ENCODE measurements at regions not wholly inside any gene's neighbourhood (a gene's known extent, or its start where the extent isn't known, plus 50 kb on each side); places are given as distances from the start of the nearest gene placed in this dataset.

GRCh38 chr3:124491875-124492274 is 238.4 kb upstream of the UMPS start:
- 67% methylated on average over 2 of the region's 3 CpGs for WGBS (ENCODE audit: insufficient coverage, low coverage, low lambda C conversion rate, missing lambda C conversion rate)
- no peak overlapping the region for H3K27ac ChIP-seq
- H3K4me1 ChIP-seq: no peaks in the 10 kb centered on the region
- ATAC-seq: no peak
- H3K27me3 ChIP-seq: no peaks in the 10 kb centered on the region
- DNase-seq: no peak
- H3K4me3 ChIP-seq: no peak overlapping the region
- no peaks in the 10 kb centered on the region for H3K36me3 ChIP-seq
- TF ChIP-seq POLR2A (IDR thresholded peaks at IDR 0.05) (no peak), CTCF (IDR thresholded peaks at IDR 0.05) (no peak)
- intact Hi-C loops (cut with DNase I): loop anchor here (5.0 to 10.0 kb wide), 2 partner anchors 55 to 63 kb away; no protein-coding TSS in a partner anchor
- no peaks in the 10 kb centered on the region for H3K9me3 ChIP-seq

- Histone ChIP-seq H3K27ac (no peak overlapping the region), H3K9me3 (no peaks in the 10 kb centered on the region), H3K36me3 (no peaks in the 10 kb centered on the region), H3K4me3 (no peak overlapping the region), H3K4me1 (no peaks in the 10 kb centered on the region), H3K27me3 (no peaks in the 10 kb centered on the region)
- DNase-seq (peak; percentile 76 to 78 (median 77)), ATAC-seq (peak; percentile 94 to 98 (median 96))
- WGBS (ENCODE audit: insufficient coverage, low coverage, low lambda C conversion rate, missing lambda C conversion rate): 38% methylated on average over 4 of the region's 4 CpGs
- TF ChIP-seq POLR2A (IDR thresholded peaks at IDR 0.05) (no peak), CTCF (IDR thresholded peaks at IDR 0.05) (peak; percentile 60 to 73 (median 65))
- intact Hi-C loops (cut with DNase I): loop anchor here (5.0 to 10.0 kb wide), 2 partner anchors 54 to 62 kb away; no protein-coding TSS in a partner anchor
These were observed 237.4 kb upstream of the UMPS start for GRCh38 chr3:124492824-124493223.

- no peak for TF ChIP-seq CTCF (IDR thresholded peaks at IDR 0.05)
- TF ChIP-seq POLR2A (IDR thresholded peaks at IDR 0.05): no peak
- Histone ChIP-seq H3K9me3 (no peaks in the 10 kb centered on the region), H3K36me3 (no peaks in the 10 kb centered on the region), H3K27ac (no peak overlapping the region), H3K4me3 (no peak overlapping the region), H3K27me3 (no peaks in the 10 kb centered on the region), H3K4me1 (no peaks in the 10 kb centered on the region)
- intact Hi-C loops (cut with DNase I): loop anchor here in 1 of 2 donors (10.0 kb wide), 1 partner anchor 59 kb away; no protein-coding TSS in a partner anchor
- DNase-seq (no peak), ATAC-seq (peak in 1 of 4 donors; percentile 22)
- WGBS (ENCODE audit: insufficient coverage, low coverage, low lambda C conversion rate, missing lambda C conversion rate): 21% methylated on average over 2 of the region's 2 CpGs
These were observed 234.2 kb upstream of the UMPS start for GRCh38 chr3:124496061-124496460.

GRCh38 chr3:124497487-124497886 is 232.8 kb upstream of the UMPS start:
- Histone ChIP-seq H3K27ac (no peak overlapping the region), H3K27me3 (no peaks in the 10 kb centered on the region), H3K36me3 (no peaks in the 10 kb centered on the region), H3K4me1 (no peaks in the 10 kb centered on the region), H3K9me3 (no peaks in the 10 kb centered on the region), H3K4me3 (no peak overlapping the region)
- intact Hi-C loops (cut with DNase I): loop anchor here in 1 of 2 donors (10.0 kb wide), 1 partner anchor 57 kb away; no protein-coding TSS in a partner anchor
- DNase-seq: no peak
- WGBS (ENCODE audit: insufficient coverage, low coverage, low lambda C conversion rate, missing lambda C conversion rate): 60% methylated on average over 1 of the region's 1 CpG
- no peak for ATAC-seq
- TF ChIP-seq POLR2A (IDR thresholded peaks at IDR 0.05) (no peak), CTCF (IDR thresholded peaks at IDR 0.05) (no peak)

All from right lobe of liver (tissue), 6 donors.